PC-9 (cell line): ENCODE measurements at regions not wholly inside any gene's neighbourhood (a gene's known extent, or its start where the extent isn't known, plus 50 kb on each side); places are given as distances from the start of the nearest gene placed in this dataset.

ENCODE experiments used
- BruUV-seq: library from RNA; stranded (reverse); fragments of 400-500 nt; replicated peaks from 2 replicates; lab custom pipeline; 2021; lab: Mats Ljungman, UMichigan
- CTCF ChIA-PET: fragments of 300-600 bp; sonication (Branson Sonifier 250); formaldehyde crosslinking; loops from one replicate; lab custom pipeline; 2022; ENCODE audit warnings: antibody characterized with exemption; lab: Charles Lee
- POLR2A ChIA-PET: fragments of 300-600 bp; sonication (Branson Sonifier 250); formaldehyde crosslinking; loops from one replicate; lab custom pipeline; 2022; ENCODE audit warnings: antibody characterized with exemption; ENCODE audit not compliant: unreplicated experiment; lab: Charles Lee
- DNase-seq, 2 experiments: peaks; one replicate each; pipeline versions ENCODE4 v3.0.0 to v3.0.0-alpha.2; 2015 to 2022; ENCODE audit warnings: mixed read lengths in 1 of 2
- H2AFZ ChIP-seq: fragments of 200-600 bp; sonication (generic); 2 replicates; pipeline ENCODE4 v1.8.1; 2017; ENCODE audit warnings: antibody characterized with exemption
- H3F3A ChIP-seq: fragments of 200-600 bp; sonication (generic); 2 replicates; pipeline ENCODE4 v1.8.1; 2017; ENCODE audit warnings: antibody characterized with exemption, mild to moderate bottlenecking, low read depth; ENCODE audit not compliant: insufficient read depth
- H3K27ac ChIP-seq: fragments of 200-600 bp; sonication (generic); 2 replicates; pipeline ENCODE4 v1.6.1; 2016; ENCODE audit warnings: mixed run types
- H3K27me3 ChIP-seq: fragments of 200-600 bp; sonication (generic); 2 replicates; pipeline ENCODE4 v1.6.1; 2016; ENCODE audit warnings: low read depth, mixed run types; ENCODE audit not compliant: insufficient read depth
- H3K36me3 ChIP-seq: fragments of 200-600 bp; sonication (generic); 2 replicates; pipeline ENCODE4 v1.6.1; 2016; ENCODE audit warnings: low read depth, mixed run types
- H3K4me1 ChIP-seq: fragments of 200-600 bp; sonication (generic); replicated peaks from 2 replicates; pipeline ENCODE4 v1.6.1; 2016; ENCODE audit warnings: mixed run types; ENCODE audit not compliant: insufficient read depth
- H3K4me2 ChIP-seq: fragments of 200-600 bp; sonication (generic); 2 replicates; pipeline ENCODE4 v1.6.1; 2017; ENCODE audit warnings: mixed run types
- H3K4me3 ChIP-seq: fragments of 200-600 bp; sonication (generic); 2 replicates; pipeline ENCODE4 v1.6.1; 2016; ENCODE audit warnings: mixed run types
- H3K79me2 ChIP-seq: fragments of 200-600 bp; sonication (generic); 2 replicates; pipeline ENCODE4 v1.6.1; 2017; ENCODE audit warnings: low read depth, mixed run types
- H3K9me2 ChIP-seq: fragments of 200-600 bp; sonication (generic); 2 replicates; pipeline ENCODE4 v1.8.1; 2017; ENCODE audit warnings: mild to moderate bottlenecking; ENCODE audit not compliant: insufficient read depth
- H3K9me3 ChIP-seq: fragments of 200-600 bp; sonication (generic); 2 replicates; pipeline ENCODE4 v1.8.1; 2016; ENCODE audit warnings: low read depth; ENCODE audit not compliant: insufficient read depth
- H4K20me1 ChIP-seq: fragments of 200-600 bp; sonication (generic); 2 replicates; pipeline ENCODE4 v1.8.1; 2017; ENCODE audit not compliant: insufficient read depth
- CTCF ChIP-seq: fragments of 200-600 bp; sonication (generic); conservative IDR thresholded peaks from 2 replicates; pipeline ENCODE4 v1.6.1; 2017; ENCODE audit warnings: mixed run types, antibody characterized with exemption, mild to moderate bottlenecking, moderate library complexity
- EZH2 ChIP-seq: fragments of 200-600 bp; sonication (generic); IDR thresholded peaks from 2 replicates; pipeline ENCODE4 v1.8.0; 2017; ENCODE audit warnings: antibody characterized with exemption, low read depth
- intact Hi-C: fragments of 100-400 bp; cut with micrococcal nuclease; formaldehyde crosslinking; loops from one replicate; pipeline ENCODE4 v1.10.0; 2022; ENCODE audit not compliant: unreplicated experiment

- H3K79me2 ChIP-seq: no peaks in the 10 kb centered on the region
- no peak overlapping the region for H3K27ac ChIP-seq
- no peak overlapping the region for H3K4me3 ChIP-seq
- H2AFZ ChIP-seq: no peak overlapping the region
- H3K4me2 ChIP-seq: no peak overlapping the region
- H3K9me2 ChIP-seq: no peaks in the 10 kb centered on the region
- H3K9me3 ChIP-seq: no peaks in the 10 kb centered on the region
- ChIA-PET POLR2A (interaction anchor here (0.6 kb wide), 1 partner anchor 12 kb away, joined by 5 read pairs; no protein-coding TSS in a partner anchor), CTCF (no interaction called here)
- intact Hi-C loops: no loop called here
- DNase-seq: no peak
- H3K36me3 ChIP-seq: no peaks in the 10 kb centered on the region
- H3F3A ChIP-seq: no peaks in the 10 kb centered on the region
- H3K27me3 ChIP-seq: no peaks in the 10 kb centered on the region
- TF ChIP-seq CTCF: no peak
- TF ChIP-seq EZH2: no peak
- no peaks in the 10 kb centered on the region for H3K4me1 ChIP-seq
- H4K20me1 ChIP-seq: no peaks in the 10 kb centered on the region
- no TSS peak for BruUV-seq
These were observed 191.3 kb upstream of the LRRC7 start for GRCh38 chr1:69376408-69376807.

GRCh38 chr1:69377507-69377906 lies 190.2 kb upstream of the LRRC7 start:
- no peaks in the 10 kb centered on the region for H3K9me3 ChIP-seq
- POLR2A ChIA-PET: no interaction called here

GRCh38 chr1:69388044-69388443 lies 179.7 kb upstream of the LRRC7 start:
- H3K27ac ChIP-seq: no peak overlapping the region

More at GRCh38 chr1:69377507-69377906, 190.2 kb upstream of the LRRC7 start:
- no peak overlapping the region for H2AFZ ChIP-seq
- no peak for DNase-seq
- no peaks in the 10 kb centered on the region for H3F3A ChIP-seq
- intact Hi-C loops: no loop called here
- no peaks in the 10 kb centered on the region for H3K79me2 ChIP-seq
- no peaks in the 10 kb centered on the region for H3K9me2 ChIP-seq
- no TSS peak for BruUV-seq
- no peaks in the 10 kb centered on the region for H4K20me1 ChIP-seq
- TF ChIP-seq CTCF: no peak
- no peak for TF ChIP-seq EZH2
- no peaks in the 10 kb centered on the region for H3K4me1 ChIP-seq
- no peak overlapping the region for H3K4me2 ChIP-seq
- no peaks in the 10 kb centered on the region for H3K27me3 ChIP-seq
- no peaks in the 10 kb centered on the region for H3K36me3 ChIP-seq
- CTCF ChIA-PET: no interaction called here
- H3K4me3 ChIP-seq: no peak overlapping the region
- no peak overlapping the region for H3K27ac ChIP-seq

More at GRCh38 chr1:69388044-69388443, 179.7 kb upstream of the LRRC7 start:
- H3K4me3 ChIP-seq: no peak overlapping the region
- no peak overlapping the region for H3K4me2 ChIP-seq
- no peak overlapping the region for H2AFZ ChIP-seq
- POLR2A ChIA-PET: no interaction called here
- no peaks in the 10 kb centered on the region for H3K27me3 ChIP-seq
- no peaks in the 10 kb centered on the region for H4K20me1 ChIP-seq
- no peaks in the 10 kb centered on the region for H3K9me3 ChIP-seq
- no peaks in the 10 kb centered on the region for H3F3A ChIP-seq
- DNase-seq: no peak
- no peaks in the 10 kb centered on the region; the same call in 1 of the 2 replicates for H3K9me2 ChIP-seq
- intact Hi-C loops: no loop called here
- CTCF ChIA-PET: no interaction called here
- H3K36me3 ChIP-seq: no peaks in the 10 kb centered on the region
- no peaks in the 10 kb centered on the region for H3K4me1 ChIP-seq
- H3K79me2 ChIP-seq: no peaks in the 10 kb centered on the region
- BruUV-seq: no TSS peak
- no peak for TF ChIP-seq EZH2
- no peak for TF ChIP-seq CTCF
